ENCODE measurements at regions not wholly inside any gene's neighbourhood (a gene's known extent, or its start where the extent isn't known, plus 50 kb on each side); places are given as distances from the start of the nearest gene placed in this dataset.
"Not testable (repeated sequence)": the region's sequence is repeated elsewhere in the genome, so short reads cannot be mapped to it uniquely, and the experiment has no call there.

DNA sequence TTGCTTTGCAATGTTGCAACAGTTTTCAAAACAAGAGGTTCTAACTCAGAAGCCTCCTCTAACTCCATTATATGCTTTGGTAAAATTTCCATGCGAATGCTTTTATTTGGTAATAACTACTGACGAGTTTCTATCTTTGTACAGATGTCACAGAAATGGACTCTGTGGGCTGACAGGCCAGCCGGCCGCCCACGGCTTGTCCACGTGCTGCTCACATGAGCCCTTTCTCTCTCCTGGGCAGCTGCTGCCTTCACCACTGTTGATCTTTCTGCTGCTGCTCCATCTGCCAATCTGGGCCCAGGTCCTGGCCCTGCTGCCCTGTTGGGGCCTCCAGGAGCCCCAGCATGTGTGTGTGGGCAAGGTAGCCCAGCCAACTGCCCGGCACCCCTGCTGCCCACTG lies 168.2 kb upstream of the TMEM132C start:
- no peak for DNase-seq

DNA sequence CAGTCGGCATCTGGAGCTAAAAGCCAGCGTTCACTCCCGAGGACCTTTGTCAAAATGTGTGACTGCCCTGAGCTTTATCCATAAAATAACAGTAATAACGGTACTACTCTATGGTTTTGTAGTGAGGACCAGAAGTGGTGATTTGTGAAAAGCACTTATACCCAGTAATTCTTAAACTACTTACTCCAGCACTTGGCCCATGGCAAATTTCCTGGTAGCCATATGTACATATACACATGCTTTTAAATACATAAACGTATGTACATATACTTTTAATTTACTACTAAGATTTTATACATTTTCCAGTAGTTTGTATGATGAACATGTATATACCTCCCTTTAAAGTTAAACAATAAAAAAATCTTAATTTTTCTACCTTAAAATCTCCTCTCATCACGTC lies 163.8 kb upstream of the TMEM132C start:
- DNase-seq: no peak

DNA sequence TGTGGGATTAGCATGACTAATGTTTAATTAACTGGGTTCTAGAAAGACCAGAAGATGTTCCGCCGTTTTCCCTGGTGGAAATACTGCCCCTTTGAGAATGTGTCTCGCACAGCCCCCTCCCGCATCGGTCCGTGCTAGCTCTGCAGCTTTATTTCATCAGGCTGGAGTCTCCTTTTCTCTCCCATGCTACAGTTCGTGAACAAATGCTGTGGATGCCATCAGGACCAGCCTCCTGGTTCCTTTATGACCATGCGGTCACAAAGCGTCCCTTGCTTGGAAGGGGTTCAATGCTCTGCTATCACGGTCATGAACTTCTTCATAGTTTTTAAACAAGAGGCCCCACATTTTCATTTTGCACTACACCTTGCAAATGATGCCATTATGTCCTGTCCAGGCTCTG lies 157.7 kb upstream of the TMEM132C start:
- DNase-seq: no peak

DNA sequence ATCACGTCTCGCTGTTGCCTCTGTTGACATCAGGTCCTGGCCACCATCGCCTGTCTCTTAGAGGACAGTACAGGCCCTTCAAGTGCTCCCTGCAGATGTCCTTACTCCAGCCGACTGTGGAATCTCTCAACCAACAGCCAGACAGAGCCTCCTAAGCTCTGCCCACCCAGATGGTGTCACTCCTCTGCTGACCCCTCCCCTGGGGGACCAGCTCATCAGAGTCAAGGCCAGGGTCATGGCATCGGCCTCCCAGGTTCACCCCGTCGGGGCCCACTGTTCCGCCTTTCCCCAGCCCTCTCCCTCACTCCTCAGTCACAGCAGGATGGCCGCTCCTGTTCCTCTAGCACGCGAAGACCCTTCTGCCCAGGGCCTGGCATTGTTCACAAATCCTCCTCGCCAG lies 157.3 kb upstream of the TMEM132C start:
- no peak for DNase-seq

DNA sequence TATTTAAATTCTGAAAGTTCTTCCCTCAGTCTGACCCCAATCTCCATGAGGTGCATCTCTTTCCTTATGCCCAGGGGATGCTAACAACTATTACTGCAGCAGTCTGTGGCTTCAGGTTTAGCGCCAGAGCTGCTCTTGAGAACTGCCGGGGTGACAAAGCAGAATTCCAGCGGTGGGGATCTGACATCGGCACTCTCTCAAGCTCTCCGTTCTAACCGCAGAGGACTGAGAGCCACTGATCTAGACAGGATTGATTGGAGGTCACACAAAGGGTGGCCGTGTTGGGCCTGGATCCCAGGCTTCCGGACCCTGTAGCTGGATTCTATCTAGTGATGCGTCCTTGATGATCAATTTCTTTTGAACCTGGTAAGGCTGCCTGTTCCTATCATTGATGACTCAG lies 155.6 kb upstream of the TMEM132C start:
- no peak for DNase-seq

DNA sequence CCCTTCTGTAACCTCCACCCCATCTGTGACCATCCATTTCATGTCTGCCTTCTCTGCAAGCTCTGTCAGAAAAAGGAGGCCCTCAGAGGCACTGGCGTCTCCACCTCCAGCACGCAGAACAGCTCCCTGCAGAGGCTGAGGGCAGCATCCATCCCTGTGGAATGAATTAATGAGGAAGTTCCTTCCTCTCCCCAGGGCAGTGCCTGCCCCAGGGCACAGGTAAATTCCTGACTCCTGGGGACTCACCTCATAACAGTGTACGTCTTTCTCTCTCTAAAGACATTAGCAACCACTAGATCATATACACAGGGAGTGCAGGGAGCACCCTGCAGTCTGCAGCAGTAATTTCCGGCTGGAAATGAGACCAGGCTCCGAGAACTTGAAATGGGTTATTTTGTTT lies 155.0 kb upstream of the TMEM132C start:
- DNase-seq: no peak

DNA sequence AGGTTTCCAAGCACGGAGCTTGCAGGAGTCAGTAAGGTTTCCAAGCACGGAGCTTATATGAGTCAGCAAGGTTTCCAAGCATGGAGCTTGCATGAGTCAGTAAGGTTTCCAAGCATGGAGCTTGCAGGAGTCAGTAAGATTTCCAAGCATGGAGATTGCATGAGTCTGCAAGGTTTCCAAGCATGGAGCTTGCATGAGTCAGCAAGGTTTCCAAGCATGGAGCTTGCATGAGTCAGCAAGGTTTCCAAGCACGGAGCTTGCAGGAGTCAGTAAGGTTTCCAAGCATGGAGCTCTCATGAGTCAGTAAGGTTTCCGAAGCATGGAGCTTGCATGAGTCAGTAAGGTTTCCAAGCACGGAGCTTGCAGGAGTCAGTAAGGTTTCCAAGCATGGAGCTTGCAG lies 153.7 kb upstream of the TMEM132C start:
- not testable (repeated sequence) for DNase-seq

DNA sequence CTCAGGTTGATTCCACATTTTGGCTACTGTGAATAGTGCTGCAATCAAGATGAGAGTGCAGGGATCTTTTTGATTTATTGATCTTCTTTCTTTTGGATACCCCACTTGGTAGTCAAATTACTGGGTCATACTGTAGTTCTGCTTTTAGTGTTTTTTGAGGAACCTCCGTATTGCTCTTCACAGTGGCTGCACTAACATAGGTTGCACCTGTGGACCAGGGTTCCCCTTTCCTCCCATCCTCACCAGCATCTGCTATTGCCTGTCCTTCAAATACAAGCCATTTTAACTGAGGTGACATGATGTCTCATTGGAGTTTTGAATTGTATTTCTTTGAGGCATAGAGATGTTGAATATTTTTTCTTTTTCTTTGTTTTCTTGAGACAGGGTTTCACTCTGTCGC lies 152.5 kb upstream of the TMEM132C start:
- no peak for DNase-seq

DNA sequence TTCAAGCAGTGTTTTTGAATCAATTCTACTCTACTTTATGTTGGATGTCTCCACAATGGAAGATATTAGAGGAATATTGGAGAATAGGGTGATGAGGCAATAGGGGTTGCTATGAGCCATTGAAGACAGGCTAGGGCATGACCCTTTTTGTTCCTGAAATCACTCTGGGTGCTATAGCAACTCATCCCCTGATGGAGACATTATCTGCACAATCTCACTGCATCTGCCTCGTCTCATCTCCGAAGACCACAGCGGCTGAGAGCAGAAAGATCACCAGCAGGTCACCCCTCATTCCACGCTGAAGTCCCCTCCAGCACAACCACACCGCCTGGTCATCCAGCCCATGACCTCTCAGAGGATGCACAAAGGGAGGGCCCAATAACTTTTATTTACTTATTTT lies 150.4 kb upstream of the TMEM132C start:
- DNase-seq: no peak

DNA sequence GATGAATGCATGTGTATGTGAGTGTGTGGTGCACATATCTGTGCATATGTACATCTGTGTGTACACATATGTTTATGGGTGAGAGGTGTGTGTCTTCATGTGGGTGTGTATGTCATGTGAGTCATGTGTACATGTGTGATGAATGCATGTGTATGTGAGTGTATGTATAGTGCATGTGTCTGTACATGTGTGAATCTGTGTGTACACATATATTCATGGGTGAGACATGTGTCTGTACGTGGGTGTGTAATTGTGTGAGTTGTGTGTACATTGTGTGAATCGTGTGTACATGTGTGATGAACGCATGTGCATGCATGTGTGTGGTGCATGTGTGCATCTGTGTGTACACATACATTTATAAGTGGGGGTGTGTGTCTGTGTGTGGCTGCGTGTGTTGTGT lies 146.9 kb upstream of the TMEM132C start:
- no peak for DNase-seq

DNA sequence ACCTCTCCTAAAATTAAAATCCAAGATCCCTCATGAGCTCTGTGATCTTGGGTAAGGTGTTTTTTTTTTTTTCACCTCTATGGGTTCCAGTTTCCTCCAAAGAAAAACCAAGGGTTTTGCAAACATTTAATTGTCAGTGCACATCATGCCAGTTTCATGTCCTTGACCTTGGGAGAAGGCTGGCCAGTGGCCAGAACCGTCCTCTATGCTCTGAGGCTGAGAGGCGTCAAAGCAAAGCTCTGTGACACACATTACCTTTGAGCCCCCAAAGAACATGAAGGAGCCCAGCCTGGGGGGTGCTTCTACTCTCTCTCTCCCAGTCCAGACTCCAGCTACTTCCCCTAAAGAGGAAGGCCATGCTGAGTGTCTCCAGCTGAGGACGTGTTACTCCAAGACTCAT lies 145.5 kb upstream of the TMEM132C start:
- DNase-seq: no peak

DNA sequence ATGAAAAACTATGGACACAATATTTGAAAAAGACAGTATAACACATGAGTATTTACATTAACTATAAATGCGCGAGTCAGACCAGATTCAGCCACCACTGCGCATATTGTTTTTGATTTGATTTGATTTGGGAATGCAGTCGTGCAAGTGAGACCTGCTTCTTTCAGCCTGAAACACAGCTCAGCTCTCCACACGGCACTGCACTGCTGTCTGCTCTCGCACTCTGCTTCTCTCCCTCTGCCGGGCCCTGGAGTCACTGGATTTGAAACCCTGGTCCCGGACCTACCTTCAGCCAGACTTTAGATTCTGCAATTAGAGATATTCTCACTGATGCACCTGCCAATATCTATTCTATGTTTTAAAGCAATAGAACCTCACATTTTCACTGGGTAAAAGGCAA lies 143.9 kb upstream of the TMEM132C start:
- DNase-seq: no peak

DNA sequence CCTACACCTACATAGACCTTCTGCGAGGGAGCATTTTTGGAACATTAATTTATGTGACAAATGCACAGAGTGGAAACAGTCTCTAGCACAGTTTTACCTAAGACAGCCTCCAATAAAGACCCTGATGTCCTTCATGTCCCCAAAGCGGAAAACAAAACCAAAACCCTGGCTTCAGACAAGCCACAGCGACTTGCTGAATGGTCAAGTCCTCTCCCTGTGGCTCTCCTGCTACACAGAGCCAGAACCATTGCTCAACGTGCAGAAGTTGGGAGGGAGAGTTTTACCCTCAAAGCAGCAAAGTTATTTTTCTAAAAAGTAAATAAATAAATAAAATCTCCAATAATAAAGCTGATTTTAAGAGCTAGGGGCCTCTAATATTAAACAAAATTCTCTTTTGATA lies 135.0 kb upstream of the TMEM132C start:
- no peak for DNase-seq

DNA sequence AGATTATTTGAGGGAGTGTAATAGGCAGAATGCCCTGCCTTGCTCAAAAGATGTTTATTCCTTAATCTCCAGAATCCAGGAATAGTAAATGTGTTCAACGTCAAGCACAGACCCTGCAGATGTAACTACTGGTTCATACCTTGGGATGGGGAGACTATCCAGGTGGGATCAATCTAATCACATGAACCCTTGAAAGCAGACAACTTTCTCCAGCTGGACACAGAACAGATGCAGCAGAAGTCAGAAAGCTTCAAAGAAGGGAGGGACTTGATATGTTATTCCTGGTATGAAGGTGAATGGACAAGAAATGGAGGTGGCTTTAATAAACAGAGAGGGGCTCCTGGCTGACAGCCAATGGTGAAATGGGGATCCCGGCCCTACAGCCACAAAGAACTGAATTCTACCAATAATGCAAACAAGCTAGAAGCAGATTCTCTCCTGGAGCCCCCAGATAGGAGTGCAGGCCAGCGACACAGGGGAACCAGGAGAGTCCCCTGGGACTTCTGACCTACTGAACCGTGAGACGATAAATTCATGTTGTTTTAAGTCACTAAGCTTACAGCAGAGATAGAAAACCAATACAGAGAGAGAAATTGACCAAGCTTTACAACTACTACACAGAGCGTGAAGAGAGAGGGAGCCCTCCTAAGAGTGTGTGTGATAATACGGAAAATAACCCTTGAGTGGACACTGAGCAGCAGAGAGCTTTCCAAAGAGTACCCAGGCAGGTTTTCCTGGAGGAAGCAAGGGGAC lies 133.5 kb upstream of the TMEM132C start:
- no peak for DNase-seq

DNA sequence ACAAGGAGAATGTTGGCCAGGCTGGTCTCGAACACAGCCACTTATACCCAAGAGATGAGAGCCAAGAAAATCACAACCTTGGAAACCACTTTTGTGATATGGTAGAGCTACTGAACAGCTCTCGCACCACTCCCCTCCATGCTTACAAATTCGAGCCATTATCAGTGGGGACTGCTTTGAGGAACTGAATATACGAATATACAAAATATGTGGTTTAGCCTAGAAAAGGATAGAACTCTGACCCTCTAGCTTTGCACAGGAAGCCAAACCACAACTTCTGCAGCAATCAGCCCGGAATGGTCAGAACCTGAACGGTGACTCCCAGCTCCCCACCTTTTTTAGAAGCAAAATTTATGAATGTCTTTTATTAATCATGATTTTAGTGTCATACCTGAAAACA lies 129.8 kb upstream of the TMEM132C start:
- no peak for DNase-seq

DNA sequence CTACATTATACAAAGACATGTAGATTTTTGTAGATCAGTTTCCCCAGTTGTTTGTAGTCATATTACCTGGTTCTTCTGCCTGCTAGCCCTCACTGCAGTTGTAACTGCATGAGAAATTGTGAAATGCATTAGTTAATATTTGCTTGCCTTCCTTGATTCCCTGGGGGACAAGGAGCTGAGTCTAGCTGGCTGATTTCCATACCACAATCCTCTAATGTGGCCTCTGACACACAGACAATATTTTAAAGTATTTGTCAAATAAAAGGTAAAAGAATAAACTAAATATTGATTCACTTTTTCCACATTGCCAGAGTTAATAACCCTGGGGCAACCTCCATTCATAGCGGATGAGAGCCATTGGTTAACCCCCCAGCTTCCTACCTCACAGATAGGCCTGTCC lies 128.8 kb upstream of the TMEM132C start:
- no peak for DNase-seq

DNA sequence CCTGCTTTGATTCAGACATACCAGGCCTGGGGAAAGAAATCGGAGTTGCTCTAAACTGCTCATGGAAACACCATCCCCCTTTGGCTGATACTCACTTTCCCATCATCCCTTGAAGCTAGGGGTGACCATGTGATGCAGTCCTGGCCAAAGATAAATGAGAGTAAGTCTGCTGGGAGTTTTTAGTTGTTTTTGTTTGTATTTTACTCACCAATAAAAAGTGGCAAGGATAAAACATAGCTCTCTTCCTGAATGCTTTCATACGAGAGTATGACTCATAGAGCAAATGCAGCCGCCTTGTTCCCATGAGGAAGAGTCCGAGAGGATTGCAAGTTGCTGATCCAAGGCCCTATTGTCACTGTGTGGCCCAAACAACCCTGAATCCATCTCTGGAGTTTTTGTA lies 126.4 kb upstream of the TMEM132C start:
- no peak for DNase-seq

DNA sequence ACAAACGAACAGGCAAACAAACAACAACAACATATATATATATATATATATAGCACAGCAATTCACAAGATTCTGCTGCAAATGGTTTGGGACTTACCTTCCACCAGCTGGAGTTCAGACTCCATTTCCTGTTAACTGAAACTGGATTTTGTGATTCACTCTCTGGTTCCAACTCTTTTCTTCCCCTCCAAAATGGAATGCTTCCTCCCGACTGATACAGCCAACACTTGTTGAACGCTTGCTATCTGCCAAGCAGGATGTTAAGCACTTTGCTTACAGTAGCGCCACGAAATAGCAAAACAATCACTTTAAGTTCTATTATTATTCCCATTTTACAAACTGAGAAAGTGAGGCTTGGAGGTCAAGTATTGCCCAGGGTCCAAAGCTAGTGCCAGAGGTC lies 116.0 kb upstream of the TMEM132C start:
- DNase-seq: no peak

DNA sequence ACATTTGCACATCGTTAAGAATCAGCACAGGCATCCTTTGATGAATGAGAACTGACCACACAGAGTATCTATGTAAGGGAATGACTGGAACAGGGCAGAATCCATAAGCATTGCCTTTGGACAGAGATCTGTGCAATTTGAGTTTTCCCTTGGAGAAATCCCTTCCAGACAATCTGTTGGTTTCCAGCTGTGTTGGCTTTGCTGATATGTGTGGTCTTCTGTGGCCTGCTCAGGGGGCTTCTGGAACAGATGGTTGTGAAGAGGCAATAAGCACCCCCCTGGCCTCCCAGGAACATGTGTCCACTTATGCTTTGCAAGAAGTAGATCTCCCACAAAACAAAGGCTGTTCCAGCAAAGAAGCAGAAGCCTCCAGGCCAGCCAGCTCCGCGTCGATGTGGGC lies 111.4 kb upstream of the TMEM132C start:
- peak; percentile 20 for DNase-seq

DNA sequence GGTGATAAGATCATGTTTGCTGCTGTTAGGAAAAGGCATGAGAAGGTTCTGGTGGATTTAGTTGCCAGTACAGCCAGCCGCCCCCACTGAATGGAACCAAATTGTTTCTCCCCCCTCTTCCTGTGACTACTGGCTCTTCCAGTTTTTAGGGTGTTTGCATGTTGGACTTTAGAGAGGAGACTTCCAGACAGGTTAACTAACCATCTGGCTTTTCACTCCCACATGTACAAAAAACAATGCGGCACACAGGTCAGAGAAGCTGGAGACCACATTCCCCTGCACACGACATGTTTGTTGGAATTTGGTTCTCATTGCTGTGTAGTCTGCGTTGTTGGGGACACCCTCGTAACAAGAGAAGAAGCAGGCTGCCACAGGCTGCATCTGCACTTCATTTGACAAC lies 103.9 kb upstream of the TMEM132C start:
- no peak for DNase-seq

DNA sequence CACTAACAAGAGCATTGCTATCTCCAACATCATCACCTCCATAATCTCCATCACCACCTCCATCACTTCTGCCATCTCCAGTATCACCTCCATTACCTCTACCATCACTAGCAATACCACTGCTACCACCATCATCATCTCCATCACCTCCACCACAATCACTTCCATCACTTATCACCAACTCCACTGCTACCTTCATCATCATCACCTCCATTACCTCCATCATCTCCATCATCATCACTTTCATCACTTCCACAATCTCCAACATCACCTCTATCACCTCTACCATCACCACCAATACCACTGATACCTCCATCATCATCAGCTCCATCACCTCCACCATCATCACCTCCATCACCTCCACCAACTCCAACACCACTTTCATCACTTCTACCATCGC lies 102.4 kb upstream of the TMEM132C start:
- no peak for DNase-seq

DNA sequence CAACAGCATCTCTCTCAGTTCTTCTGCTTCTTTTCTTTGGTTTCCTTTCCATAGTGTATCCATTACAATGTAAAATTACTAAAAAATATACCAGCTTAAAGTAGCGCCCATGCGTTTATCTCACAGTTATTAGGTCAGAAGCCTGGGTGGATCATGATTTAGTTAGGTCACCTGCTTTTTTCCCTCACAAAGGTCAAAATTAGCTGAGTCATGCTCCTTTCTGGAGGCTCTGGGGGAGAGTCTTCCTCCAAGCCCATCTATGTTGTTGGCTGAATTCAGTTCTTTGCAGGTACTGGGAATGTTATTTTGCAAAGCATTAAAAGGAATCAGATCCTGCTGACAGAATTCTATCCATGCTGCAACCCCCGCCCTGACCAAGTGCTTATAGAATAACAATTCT lies 101.6 kb upstream of the TMEM132C start:
- no peak for DNase-seq

DNA sequence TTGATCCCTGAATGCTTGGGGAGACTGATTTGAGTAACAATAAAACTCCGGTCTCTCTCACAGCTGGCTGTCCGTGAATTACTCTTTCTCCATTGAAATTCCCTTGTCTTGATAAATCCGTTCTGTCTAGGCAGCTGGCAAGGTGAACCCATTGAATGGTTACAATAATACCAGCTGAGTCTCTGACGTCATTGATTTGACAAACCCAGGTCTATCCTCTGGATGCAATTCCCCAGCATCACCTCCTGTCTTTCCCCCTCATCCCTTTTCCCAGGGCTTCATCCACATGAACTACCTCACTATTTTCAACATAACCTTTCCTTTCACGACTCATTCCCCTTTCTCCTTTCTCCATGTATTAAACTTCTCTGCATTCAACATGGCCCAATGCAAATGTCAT lies 98.7 kb upstream of the TMEM132C start:
- no peak for DNase-seq

DNA sequence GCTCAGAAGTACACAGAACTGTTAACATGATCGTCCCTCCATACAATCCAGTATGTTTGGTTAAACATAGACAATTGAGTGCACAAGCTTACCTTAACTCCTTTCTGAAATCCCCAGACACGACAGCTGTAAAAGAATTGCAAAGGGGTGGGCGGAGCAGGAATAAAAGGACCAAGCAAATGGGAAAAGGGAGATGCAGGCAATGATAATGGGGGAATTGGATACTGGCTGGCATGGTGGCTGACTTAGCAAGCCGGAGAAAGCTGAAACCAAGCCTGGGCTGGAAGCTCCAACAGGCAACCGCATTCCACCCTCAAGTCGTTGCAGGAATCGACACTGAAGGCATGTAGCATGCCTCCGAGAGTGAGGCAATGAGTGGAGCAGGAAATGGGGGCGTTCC lies 96.8 kb upstream of the TMEM132C start:
- DNase-seq: no peak

DNA sequence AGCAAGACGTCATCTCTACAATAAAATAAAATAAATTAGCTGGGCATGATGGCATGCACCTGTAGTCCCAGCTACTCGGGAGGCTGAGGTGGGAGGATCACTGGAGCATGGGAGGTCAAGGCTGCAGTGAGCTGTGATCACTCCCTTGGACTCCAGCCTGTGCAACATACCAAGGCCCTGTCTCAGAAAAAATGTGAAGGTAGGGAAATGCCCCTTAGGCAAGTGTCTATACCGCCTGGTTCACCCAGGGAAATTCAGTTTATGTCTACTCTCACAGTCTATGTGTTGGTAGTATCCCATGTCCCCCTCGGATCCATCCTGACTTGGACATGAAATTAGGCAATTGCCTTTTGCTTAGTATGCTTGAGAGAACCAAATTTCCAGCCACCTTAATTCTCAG lies 88.4 kb upstream of the TMEM132C start:
- DNase-seq: no peak

DNA sequence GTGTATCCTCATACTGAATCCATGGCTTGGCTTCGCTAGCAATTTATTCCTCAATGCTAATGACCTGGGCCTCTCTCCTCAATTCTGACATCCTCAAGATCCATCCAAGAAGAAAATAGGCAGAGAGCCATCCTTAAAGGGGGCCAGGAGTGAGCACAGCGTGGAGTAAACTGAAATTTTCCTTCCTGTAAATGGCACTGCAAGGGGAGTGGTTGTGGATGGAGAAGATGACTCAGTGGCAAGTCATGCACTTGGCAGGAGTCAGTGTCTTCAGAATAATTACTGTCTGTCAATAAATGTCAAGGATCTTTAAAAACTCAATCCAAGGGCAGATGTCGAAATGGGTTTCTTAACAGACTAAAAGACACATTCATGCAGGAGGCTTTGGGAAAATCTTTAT lies 88.0 kb upstream of the TMEM132C start:
- no peak for DNase-seq
